GM19324 (cell line): ENCODE measurements at regions not wholly inside any gene's neighbourhood (a gene's known extent, or its start where the extent isn't known, plus 50 kb on each side); places are given as distances from the start of the nearest gene placed in this dataset.
"Not testable (repeated sequence)": the region's sequence is repeated elsewhere in the genome, so short reads cannot be mapped to it uniquely, and the experiment has no call there.

Experiments
- ATAC-seq: cut with Tn5 transposase; IDR thresholded peaks from one replicate; pipeline ENCODE4 v1.9.1; 2021; ENCODE audit warnings: mild to moderate bottlenecking, moderate library complexity; ENCODE audit not compliant: unreplicated experiment, low FRiP score

DNA sequence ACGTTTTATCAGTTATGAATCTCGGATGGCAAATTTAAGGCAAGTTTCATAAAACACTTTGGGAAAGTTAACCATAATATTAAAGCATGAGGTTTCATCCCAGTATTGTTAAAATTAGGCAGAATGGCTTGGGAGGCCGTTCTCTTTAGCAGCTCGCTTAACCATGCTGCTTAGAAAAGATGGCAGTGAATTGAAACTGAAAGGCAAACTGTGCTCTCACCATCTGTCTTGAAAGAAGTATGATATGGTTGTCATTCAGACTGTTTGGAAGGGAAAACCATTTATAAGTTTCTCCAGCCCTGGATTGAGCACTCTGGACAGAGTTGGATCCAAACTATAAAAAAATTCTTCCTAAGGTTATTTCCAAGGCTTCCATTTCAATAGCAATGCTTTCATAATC lies 332.3 kb upstream of the SUCLG2 start:
- no peak for ATAC-seq

DNA sequence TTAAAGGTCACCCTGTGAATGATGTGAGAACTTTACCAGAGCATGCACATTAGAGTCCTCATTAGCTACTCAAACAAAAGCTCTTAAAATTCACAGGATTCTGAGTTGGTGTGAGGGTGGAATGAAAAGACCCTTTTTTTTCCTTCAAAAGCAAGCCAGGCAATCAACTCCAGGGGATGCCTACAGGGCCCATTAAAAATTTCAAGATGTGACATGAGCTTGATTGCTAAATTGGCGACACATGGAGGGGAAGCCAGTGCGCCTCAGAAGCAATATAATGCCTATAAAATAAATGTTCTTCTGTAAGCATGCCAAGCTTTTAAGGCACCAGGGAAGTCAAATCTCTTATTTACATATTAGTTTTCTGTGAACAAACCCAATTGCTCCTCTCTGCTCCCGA lies 328.8 kb upstream of the SUCLG2 start:
- ATAC-seq = no peak

DNA sequence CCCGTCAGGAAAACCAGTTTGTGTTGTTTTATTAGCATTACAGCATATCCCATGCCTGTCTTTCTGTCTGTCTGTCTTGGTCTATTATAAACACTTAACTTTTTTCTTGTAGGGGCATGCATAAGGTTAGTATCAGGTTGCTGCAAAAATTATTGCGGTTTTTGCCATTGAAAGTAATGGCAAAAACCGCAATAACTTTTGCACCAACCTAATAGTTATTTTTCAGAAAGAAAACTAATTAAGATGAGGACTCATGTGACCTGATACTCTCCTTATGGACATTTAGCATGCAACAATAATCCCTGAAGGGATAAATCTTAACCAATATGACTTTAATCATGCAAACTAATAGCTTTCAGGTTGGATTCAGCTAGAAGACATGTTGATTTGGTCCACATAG lies 326.7 kb upstream of the SUCLG2 start:
- ATAC-seq = no peak

DNA sequence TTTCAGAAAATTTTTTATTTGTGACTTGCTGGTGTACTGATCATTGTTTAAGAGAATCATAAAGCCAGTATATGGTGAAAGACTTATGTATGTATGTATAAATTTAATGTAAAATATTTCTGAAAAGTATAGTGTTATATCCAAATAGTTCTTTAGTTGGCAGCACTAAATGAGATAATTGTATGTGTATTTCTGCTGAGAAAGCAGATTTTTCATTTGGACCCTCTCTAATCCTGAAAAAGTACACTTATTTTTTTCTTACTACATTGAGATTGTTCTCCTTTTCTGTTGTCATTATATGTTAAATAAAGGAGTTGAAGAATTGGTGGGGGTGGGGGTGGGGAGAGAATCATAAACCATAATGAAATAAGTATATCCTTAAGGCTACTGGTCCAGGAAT lies 324.9 kb upstream of the SUCLG2 start:
- no peak for ATAC-seq

DNA sequence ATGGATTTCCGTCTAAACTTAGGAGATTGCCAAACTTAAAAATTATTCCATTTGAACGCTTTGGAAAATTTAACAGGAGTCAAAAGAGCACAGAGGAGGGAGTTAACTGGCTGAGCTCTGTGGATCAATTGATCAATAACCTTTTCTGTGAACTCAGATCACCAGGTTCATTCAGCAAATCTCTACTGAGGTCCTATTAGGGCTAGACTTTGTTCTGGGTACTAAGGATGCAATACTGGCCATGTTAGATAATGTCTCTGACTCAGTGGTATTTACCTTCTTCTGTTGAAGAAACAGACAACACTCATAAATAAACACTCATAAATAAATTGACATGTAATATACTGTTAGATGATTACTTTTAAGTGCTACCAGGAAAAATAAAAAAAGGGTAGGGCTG lies 323.4 kb upstream of the SUCLG2 start:
- no peak for ATAC-seq

DNA sequence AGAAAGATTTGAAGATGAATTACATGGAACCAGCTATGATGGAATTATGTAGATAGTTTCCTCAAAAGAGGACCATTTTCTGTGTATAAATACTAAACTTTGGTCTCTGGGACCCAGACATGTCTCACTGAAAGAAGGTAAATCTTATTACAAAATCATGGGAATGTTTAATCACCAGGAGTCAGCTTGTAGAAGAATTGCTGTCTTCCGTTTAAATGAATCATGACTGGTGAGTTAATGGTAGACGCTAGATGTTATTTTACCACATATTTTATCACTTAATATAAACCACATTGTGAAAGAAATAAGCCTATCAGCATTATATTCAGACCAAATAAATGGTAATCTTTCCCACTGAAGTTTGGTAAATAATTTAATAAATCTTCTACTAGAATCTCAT lies 322.3 kb upstream of the SUCLG2 start:
- no peak for ATAC-seq

DNA sequence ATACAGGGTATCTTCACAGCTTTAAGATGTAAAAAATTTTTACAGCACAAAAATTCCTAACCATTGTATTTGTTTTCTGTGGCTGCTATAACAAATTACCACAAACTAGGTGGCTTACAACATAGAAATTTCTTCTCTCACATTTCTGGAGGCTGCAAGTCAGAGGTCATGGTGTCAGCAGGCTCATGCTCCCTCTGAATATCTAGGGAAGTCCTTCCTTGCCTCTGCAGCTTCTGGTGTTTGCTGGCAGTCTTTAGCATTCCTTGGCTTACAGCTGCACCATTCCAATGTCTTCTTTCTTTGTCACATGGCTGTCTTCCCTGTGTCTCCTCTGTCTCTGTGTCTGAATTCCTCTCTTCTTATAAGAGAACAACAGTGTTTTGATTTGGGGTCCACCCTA lies 310.2 kb upstream of the SUCLG2 start:
- ATAC-seq = no peak

DNA sequence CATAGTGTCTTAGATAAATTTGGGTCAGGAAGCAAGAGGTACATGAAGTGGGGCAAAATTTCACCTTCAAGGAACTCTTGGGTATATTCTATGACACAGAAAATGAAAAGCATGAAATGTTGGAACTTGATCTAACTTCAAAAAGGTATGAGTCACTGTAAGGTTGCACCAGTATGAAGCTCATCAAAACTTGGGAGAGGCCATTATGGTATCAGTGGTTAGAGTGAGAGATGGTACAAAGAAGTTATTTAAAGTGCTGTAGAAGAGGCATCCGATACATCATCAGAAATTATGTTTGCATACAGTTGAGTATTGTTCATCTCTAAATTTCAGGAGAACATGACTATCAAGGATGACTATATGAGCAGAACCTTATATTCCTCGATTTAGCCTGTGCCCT lies 302.9 kb upstream of the SUCLG2 start:
- ATAC-seq = no peak

DNA sequence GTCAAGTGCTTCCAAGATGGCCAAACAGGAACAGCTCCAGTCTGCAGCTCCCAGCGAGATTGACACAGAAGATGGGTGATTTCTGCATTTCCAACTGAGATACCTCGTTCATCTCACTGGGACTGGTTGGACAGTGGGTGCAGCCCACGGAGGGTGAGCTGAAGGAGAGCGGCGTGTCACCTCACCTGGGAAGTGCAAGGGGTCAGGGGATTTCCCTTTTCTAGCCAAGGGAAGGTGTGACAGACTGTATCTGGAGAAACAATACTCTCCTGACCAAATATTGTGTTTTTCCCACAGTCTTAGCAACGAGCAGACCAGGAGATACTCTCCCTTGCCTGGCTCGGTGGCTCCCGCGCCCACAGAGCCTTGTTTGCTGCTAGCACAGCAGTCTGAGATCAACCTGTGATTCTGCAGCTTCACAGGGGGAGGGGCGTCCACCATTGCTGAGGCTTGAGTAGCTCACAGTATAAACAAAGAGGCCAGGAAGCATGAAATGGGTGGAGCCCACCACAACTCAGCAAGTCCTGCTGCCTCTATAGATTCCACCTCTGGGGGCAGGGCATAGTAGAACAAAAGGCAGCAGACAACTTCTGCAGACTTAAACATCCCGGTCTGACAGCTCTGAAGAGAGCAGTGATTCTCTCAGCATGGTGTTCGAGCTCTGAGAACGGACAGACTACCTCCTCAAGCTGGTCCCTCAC lies 293.5 kb upstream of the SUCLG2 start:
- ATAC-seq = no peak

DNA sequence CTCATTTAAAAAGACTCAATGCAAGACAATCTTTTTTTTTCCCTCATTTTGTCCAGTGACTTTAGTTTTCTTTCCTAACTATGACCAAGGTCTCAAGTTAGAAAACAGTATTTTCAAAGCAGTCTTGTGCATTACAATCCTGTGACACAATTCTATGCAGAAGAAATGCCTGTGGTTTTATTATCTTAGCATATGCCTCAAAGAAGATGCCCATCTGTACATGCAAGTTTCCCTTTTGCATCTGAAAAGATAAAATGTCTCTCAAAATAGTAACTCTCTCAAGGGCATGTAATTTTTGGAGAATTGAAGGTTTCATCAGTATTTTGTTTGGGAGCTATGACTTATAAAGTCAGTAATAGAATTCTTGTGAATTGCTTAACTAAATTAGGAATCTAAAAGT lies 292.0 kb upstream of the SUCLG2 start:
- ATAC-seq = no peak

DNA sequence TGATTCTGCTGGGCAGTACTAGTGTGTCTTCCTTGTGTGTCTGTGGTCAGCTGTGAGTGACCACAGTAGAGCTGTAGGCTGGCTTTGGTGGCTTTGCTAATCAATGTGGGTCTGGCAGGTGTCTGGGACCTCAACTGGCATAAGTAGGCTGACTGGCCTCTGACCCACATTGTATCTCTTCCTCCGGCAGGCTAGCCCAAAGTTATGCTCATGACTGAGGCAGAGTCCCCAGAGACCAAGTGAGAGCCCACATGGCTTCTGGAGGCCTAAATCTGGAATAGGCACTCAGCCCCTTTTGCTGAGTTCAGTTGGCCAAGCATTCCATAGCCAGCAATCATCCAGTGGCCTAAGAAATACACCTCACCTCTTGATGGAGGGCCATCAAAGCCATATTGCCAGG lies 289.1 kb upstream of the SUCLG2 start:
- ATAC-seq = no peak

DNA sequence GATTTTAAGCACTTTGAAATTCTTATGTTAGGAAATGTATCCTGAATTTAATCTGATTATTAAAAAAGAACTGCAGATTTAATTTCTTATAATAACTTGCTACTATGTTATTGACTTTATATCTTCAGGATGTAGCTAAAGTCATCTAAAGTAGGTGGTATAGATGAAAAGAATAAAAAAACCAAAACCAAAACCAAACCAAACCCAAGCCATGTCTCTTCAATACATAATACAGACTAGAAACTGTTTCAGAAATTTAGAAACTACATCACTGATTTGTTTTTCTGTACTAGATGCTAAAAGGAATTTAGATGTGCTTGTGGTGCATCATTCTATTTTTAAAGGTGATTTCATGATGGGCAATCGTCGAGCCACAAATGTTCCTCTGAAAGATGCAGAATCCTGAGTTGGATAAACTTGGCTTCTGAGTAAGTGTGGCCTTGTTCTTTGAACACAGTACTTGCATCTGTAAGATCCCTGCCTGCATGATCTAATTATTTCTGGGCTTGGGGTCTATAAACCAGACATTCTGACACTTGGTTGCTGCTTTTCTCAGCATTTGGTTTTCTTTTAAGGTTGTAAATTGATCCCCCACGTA lies 287.1 kb upstream of the SUCLG2 start:
- ATAC-seq = no peak

DNA sequence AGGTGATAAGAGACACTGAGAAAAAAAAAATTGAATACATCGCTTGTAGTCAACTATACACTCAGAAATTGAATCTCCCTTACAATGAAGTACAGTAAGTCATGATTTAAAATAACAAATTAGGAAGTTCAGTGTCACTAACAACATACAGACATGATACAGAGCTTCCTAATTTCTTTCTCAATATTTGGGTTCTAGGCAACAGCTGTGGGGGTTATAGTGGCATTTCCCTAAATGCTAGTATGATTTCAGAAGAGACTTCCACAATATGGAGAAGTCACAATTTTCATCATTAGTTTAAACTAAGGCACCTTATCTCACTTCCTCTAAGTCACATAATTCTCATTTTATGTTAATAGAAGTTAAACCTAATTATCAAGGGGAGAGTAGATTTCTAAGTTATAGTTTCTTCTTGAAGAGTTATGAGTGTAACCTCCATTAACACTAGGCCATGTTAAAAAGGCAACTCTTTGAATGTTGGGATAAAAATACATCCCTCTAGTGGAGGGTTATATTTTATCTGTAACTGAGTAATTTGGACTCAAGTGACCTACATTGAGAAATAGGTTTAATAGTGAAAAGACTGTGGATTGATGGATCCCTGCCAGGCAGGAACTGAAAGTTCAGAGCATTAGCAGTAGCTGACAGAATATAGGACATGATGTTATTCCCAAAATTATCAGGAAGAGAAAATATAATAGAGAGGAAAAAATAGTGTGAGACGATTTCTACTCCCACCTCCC lies 286.0 kb upstream of the SUCLG2 start:
- no peak for ATAC-seq

DNA sequence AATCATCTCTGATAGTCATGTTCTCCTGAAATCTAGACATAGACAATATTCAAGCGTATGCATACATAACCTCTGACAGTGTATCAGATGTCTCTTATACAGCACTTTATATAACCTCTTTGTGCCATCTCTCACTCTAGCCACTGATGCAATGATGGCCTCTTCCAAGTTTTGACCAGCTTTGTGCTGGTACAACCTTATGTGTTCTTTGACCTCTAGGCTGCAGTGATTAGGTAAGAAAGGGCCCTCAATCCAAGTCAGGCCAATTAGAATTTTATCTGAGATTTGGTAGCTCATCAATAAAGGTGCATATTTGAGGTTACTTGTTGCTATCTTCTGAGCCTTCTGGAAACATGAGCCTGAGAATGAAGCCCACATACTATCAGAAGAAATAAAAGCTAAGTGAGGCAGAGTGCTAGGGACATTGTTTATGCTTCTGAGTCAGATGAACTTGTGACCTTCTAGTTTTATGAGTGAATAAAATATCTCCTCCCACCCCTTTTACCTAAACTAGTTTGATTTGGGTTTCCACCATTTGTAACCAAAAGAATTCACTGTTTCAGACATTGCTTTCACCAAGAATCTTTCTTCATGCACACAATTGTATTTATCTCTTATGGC lies 283.2 kb upstream of the SUCLG2 start:
- no peak for ATAC-seq

DNA sequence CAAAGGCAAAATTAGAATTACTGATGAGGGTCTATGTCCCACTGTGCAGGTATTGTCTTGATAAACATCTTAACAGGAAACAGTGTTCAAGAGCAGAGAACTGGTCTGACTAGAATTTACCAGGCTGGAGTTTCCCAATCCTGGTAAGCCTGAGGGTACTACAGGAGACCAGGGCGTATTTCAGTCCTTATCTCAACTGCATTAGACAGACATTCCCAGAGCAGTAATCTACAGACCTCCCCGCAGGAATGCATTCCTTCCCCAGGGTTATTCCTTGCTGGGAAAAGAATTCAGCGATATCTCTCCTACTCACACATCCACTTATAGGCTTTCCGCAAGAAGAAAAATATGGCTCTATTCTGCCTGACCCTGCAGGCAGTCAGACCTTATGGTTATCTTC lies 276.0 kb upstream of the SUCLG2 start:
- ATAC-seq = not testable (repeated sequence)

DNA sequence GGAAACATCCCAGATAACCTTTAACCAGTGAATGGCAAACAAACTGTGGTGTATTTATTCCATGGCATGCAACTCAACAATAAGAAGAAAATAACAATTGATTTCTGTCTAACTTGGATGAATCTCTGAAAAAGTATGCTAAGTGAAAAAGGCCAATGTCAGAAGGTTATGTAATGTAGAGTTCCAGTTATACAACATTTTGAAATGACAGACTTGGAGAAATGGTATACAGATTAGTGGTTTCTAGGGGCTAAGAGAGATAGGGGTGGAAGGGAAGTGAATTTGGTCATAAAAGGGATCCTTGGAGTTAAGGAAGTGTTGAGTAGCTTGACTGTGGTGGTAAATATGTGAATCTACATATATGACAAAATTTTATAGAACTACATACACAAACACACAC lies 269.4 kb upstream of the SUCLG2 start:
- ATAC-seq = no peak

DNA sequence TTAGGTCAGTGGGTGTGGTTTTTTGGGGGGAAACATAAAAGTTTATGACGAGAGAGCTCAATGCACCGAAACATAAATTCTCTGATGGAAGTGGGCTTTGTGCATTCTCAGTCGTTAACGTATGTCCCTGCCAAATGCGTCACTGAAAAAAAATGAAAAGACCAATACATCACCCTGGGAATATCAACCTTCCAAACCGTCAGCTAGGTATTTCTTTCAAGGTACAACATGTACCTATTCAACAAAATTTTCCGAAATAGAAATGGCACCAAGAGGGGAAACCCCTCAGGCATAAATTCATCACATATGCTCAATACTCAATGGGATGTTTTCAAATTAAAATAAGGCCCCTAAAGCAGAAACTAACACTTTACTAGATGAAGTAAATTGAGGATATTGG lies 266.6 kb upstream of the SUCLG2 start:
- ATAC-seq = no peak

DNA sequence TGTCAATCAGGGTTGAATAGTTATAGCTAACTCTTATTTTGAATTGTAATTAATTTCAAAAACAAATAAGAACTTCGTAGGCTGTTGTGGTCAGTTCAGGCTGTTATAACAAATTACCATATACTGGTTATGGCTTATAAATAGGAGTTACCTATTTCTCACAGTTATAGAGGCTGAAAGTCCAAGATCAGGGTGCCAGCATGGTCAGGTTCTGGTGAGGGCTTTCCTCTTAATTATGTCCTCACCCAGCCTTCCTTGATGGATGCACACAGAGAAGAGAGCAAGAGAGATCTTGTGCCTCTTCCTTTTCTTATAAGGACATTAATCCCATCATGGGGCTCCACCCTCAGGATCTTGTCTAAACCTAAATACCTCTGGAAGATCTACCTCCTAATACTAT lies 265.9 kb upstream of the SUCLG2 start:
- ATAC-seq = no peak

DNA sequence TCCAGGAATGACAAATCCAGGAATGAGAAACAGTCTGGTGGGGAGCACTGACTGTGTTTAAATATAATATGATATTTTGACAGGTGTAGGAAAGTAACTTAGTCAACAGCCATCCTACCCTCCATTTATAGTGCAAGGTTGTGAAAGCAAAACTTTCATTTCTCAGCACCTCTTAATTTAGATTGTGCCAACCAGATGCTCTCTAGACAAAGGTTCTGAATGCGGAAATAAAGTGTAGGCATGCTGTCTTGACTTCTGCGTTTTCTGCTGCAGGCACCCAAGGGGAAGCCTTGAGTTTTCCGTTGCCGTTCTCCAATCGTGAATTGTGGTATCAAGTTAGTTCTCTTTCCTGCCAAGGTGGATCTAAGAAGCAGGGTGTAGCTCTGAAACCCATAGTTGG lies 261.9 kb upstream of the SUCLG2 start:
- peak; percentile 64 for ATAC-seq

DNA sequence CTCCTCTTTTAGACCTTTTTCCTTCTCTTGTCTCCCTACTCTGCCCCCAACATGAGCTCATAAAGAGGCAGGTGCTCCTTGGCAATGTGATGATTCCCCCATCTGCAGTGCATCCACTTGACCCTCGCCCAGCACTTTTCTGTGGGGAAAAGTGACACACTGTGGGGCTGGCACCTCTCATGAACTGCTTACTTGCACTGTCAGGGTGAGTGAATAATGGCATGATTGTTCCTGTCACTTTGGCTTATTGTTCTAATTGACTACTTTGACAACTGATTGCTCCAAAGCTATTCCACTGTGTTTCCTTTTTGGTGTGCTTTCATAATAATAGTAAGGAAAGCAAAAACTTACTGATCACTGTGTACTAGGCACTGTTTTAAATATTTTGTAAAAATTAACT lies 253.3 kb upstream of the SUCLG2 start:
- no peak for ATAC-seq

DNA sequence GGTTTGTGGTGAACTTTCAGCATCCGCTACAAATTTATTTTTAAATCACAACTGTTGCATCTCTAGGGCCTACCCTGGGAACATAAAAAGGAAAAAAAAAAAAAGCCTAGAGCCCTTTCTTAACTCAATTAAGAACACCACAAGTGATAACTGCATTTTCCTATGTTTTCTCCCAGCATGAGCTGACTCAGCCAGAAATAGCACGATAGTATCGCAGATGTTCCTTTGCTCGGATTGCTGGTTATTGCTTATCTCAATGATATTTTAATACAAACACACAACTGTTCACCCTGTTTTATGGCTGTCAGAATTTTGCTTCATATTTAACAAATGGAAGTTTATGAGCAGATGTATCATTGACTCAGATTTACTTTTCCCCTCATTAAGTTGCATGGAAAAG lies 251.8 kb upstream of the SUCLG2 start:
- no peak for ATAC-seq

DNA sequence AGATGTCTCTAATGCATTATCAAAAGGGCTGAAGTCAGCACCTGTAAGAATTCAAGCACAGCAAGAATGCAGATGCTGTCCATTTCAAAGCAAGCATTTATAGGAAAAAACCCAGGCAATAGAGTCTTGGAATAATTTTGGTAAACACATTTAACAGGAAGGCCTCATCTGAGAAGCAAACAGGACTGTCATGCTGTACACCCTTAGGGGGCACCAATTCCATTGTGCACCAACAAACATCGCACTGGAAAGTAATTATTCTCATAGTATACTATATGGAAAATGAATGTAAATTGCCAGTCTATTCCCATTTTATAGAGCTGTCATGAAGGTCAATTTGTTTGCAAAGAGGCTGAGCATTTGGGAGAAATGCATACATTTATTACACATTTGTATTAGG lies 247.3 kb upstream of the SUCLG2 start:
- no peak for ATAC-seq
